ENCODE measurements at regions not wholly inside any gene's neighbourhood (a gene's known extent, or its start where the extent isn't known, plus 50 kb on each side); places are given as distances from the start of the nearest gene placed in this dataset.

GRCh38 chr21:17159697-17160096, 353.1 kb upstream of the CXADR start:
- peaks cover 10% of the 10 kb centered on the region for H3K9me3 Mint-ChIP-seq (ENCODE audit: unreplicated experiment)
- intact Hi-C loops (cut with micrococcal nuclease; ENCODE audit: unreplicated experiment) = no loop called here

GRCh38 chr21:17185674-17186073, 327.2 kb upstream of the CXADR start:
- no peaks in the 10 kb centered on the region for H3K4me1 ChIP-seq
- ChIA-PET POLR2A (no interaction called here), CTCF (no interaction called here)
- Mint-ChIP-seq H3K9me3 (ENCODE audit: unreplicated experiment) (peaks cover 11% of the 10 kb centered on the region), H3K4me1 (ENCODE audit: low read depth, unreplicated experiment) (no peaks in the 10 kb centered on the region), H3K27me3 (ENCODE audit: insufficient read depth, unreplicated experiment) (peaks cover 2% of the 10 kb centered on the region), H3K4me3 (ENCODE audit: unreplicated experiment) (no peak overlapping the region), H3K27ac (ENCODE audit: unreplicated experiment) (no peak overlapping the region), H3K36me3 (ENCODE audit: insufficient read depth, unreplicated experiment) (no peaks in the 10 kb centered on the region)
- H3K4me3 ChIP-seq (ENCODE audit: low read depth, low read length) = no peak overlapping the region
- no peak for DNase-seq
- TF ChIP-seq, protein P1, sequence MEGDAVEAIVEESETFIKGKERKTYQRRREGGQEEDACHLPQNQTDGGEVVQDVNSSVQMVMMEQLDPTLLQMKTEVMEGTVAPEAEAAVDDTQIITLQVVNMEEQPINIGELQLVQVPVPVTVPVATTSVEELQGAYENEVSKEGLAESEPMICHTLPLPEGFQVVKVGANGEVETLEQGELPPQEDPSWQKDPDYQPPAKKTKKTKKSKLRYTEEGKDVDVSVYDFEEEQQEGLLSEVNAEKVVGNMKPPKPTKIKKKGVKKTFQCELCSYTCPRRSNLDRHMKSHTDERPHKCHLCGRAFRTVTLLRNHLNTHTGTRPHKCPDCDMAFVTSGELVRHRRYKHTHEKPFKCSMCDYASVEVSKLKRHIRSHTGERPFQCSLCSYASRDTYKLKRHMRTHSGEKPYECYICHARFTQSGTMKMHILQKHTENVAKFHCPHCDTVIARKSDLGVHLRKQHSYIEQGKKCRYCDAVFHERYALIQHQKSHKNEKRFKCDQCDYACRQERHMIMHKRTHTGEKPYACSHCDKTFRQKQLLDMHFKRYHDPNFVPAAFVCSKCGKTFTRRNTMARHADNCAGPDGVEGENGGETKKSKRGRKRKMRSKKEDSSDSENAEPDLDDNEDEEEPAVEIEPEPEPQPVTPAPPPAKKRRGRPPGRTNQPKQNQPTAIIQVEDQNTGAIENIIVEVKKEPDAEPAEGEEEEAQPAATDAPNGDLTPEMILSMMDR (IDR thresholded peaks at IDR 0.05; ENCODE audit: insufficient read depth in 1 of 2, low read depth in 1 of 2, low read length in 1 of 2, severe bottlenecking in 1 of 2, unreplicated experiment in 1 of 2) = no peak
- no peaks in the 10 kb centered on the region for H3K36me3 ChIP-seq (ENCODE audit: control insufficient read depth, insufficient read depth, low read length)
- H3K27me3 ChIP-seq (replicated peaks; ENCODE audit: control insufficient read depth, insufficient read depth, low read length) = no peaks in the 10 kb centered on the region
- no peaks in the 10 kb centered on the region for H3K9me3 ChIP-seq
- intact Hi-C loops (cut with micrococcal nuclease; ENCODE audit: unreplicated experiment) = no loop called here
- BruUV-seq (replicated peaks) = no TSS peak

More at GRCh38 chr21:17159697-17160096, 353.1 kb upstream of the CXADR start:
- no peak overlapping the region for H3K4me3 Mint-ChIP-seq (ENCODE audit: unreplicated experiment)
- BruUV-seq (replicated peaks) = no TSS peak
- Histone ChIP-seq H3K27me3 (replicated peaks; ENCODE audit: control insufficient read depth, insufficient read depth, low read length) (no peaks in the 10 kb centered on the region), H3K9me3 (no peaks in the 10 kb centered on the region), H3K4me3 (ENCODE audit: low read depth, low read length) (no peak overlapping the region), H3K4me1 (no peaks in the 10 kb centered on the region), H3K36me3 (ENCODE audit: control insufficient read depth, insufficient read depth, low read length) (no peaks in the 10 kb centered on the region)
- TF ChIP-seq, protein P1 (IDR thresholded peaks at IDR 0.05; ENCODE audit: insufficient read depth in 1 of 2, low read depth in 1 of 2, low read length in 1 of 2, severe bottlenecking in 1 of 2, unreplicated experiment in 1 of 2) = no peak
- H3K27ac Mint-ChIP-seq (ENCODE audit: unreplicated experiment) = no peak overlapping the region
- H3K36me3 Mint-ChIP-seq (ENCODE audit: insufficient read depth, unreplicated experiment) = no peaks in the 10 kb centered on the region
- no peak for DNase-seq
- ChIA-PET POLR2A (no interaction called here), CTCF (no interaction called here)
- peaks cover 9% of the 10 kb centered on the region for H3K27me3 Mint-ChIP-seq (ENCODE audit: insufficient read depth, unreplicated experiment)
- no peaks in the 10 kb centered on the region for H3K4me1 Mint-ChIP-seq (ENCODE audit: low read depth, unreplicated experiment)

GRCh38 chr21:17189963-17190362, 322.9 kb upstream of the CXADR start:
- BruUV-seq (replicated peaks) = no TSS peak
- Mint-ChIP-seq H3K4me3 (ENCODE audit: unreplicated experiment) (no peak overlapping the region), H3K4me1 (ENCODE audit: low read depth, unreplicated experiment) (no peaks in the 10 kb centered on the region), H3K36me3 (ENCODE audit: insufficient read depth, unreplicated experiment) (no peaks in the 10 kb centered on the region), H3K27me3 (ENCODE audit: insufficient read depth, unreplicated experiment) (no peaks in the 10 kb centered on the region), H3K27ac (ENCODE audit: unreplicated experiment) (no peak overlapping the region), H3K9me3 (ENCODE audit: unreplicated experiment) (peaks cover 11% of the 10 kb centered on the region)
- H3K4me3 ChIP-seq (ENCODE audit: low read depth, low read length) = no peak overlapping the region
- ChIA-PET CTCF (no interaction called here), POLR2A (no interaction called here)
- H3K27me3 ChIP-seq (replicated peaks; ENCODE audit: control insufficient read depth, insufficient read depth, low read length) = no peaks in the 10 kb centered on the region
- no peaks in the 10 kb centered on the region for H3K4me1 ChIP-seq
- H3K36me3 ChIP-seq (ENCODE audit: control insufficient read depth, insufficient read depth, low read length) = no peaks in the 10 kb centered on the region
- DNase-seq = no peak
- intact Hi-C loops (cut with micrococcal nuclease; ENCODE audit: unreplicated experiment) = no loop called here
- H3K9me3 ChIP-seq = no peaks in the 10 kb centered on the region
- TF ChIP-seq, protein P1 (IDR thresholded peaks at IDR 0.05; ENCODE audit: insufficient read depth in 1 of 2, low read depth in 1 of 2, low read length in 1 of 2, severe bottlenecking in 1 of 2, unreplicated experiment in 1 of 2) = no peak
